ENCODE measurements at regions not wholly inside any gene's neighbourhood (a gene's known extent, or its start where the extent isn't known, plus 50 kb on each side); places are given as distances from the start of the nearest gene placed in this dataset.

GRCh38 chr3:102757950-102758349, 323.1 kb downstream of the ZPLD1 start:
- no peak for FAIRE-seq

DNA sequence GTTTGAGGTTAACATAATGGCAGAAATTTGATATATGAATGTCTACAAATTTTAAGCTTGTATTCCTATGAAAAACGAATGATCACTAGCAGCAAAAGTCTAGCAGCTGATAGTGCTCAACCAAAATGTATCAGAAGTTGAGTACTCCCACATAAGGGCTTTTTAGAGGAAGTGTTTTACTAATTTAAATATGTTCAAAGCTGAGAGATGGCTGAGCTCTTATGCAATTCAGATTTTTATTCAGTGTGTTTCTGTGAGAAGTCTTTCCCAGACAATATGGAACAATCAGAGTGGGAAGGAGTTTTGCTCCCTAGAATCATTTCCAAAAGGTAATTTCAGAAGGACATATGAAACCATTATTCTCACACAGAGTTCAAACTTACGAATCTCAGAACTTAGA, 327.0 kb downstream of the ZPLD1 start:
- no peak for FAIRE-seq

- FAIRE-seq, result no peak
These were observed 356.0 kb downstream of the ZPLD1 start for GRCh38 chr3:102790747-102791325.

DNA sequence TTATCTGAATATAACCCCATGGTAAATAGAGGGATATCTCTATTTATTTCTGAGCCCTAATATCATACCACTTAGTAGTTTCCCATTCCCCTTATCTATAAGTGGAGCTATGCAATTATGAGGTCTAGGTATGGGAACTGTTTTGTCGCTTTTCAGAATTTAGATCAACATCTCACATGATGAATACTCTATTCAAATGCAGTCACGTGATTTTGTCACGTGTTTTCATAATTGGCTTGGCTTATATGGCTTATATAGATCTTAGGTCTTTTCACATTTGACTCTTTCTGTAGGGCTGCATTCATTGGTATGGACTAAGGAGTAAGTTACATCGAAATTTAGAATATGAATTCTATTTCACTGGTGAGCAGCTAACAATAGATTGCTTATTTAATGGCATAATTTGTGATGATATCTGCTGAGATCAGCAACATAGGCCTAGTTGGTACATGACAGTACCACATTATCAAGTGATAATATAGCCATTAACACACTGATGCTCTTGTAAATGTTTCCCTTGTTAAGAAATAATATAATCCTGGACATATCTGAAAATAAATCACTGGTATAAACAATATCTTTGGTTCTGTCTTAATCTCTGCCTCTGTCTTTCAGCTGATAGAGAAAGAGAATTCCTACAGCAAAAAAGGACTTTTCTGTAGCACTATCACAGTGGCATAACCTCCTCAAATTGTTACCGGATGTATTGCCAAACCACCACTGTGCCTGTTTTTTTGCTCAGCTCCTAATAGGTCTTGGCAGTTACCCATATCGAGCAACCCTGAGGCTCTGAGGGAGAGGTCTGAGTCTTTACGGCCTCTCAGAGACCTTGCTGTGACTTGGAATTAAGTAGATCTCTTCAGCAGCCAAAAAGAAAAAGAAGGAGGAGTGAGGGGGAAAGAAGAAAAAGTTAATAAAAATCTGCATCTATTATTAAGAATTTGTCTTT, 357.1 kb downstream of the ZPLD1 start:
- no peak for FAIRE-seq

DNA sequence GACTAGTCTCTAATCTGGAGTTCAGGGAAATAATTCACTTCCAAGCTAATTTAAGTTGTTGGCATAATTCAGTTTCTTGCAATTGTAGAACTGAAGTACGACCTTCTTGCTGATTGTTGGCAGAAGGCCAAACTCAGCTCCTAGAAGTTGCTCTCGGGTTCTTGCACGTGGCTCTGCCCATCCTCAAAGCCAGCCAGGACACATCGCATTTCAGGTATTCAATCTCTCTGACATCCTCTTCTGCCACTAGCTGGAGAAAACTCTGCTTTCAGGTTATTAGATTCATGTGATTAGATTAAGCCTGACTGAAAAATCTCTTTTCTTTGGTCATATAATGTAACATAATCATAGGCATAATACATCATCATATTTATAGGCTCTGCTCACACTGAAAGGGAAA, 362.0 kb downstream of the ZPLD1 start:
- FAIRE-seq, result no peak

DNA sequence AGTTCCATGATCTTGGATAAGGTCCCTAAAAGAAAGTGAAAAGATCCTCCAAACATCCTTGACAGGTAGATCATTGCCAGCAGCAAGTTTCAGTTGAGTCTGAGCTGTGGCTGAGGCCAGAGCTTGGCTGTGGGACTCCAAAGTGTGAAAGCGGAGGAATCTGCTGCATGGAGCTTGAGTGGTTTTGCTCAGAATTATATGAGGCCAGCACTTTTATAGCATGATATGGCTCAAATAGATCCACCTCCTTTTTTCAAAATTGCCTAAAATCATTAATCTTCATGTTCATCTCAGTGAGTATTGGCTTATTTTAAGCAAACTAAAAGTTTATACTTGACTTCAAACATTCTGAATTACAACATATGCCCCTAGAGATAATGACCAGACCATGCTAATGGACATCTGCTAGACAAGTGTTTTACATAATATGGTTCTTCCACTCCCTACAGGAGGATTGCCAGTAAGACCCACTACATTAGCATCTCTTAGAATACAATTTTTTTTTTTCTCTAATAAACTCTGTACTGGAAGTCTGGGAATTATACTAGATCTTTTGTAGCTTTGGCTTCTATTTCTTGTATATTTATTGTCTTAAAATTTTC, 368.1 kb downstream of the ZPLD1 start:
- no peak for FAIRE-seq

DNA sequence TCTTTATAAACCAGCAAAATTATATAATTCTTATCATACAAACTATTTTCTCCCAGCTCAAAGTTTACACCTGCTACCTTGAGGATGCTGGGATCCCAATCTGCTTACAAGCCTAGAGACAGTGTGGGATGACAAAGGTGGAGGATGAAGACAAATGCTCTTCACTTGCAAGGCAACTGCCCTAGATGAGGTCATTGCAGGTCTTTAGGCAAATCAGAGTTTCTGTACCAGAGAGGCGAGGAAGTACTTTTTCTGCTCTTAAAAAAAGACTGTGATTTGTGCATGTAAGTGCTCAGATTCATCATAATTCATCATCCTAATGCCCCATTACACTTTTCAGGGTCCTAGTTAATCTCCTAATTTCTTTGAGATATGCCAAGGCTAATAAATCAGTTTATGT, 376.1 kb downstream of the ZPLD1 start:
- FAIRE-seq, result no peak

GRCh38 chr3:102826636-102827035, 391.8 kb downstream of the ZPLD1 start:
- FAIRE-seq, result no peak

DNA sequence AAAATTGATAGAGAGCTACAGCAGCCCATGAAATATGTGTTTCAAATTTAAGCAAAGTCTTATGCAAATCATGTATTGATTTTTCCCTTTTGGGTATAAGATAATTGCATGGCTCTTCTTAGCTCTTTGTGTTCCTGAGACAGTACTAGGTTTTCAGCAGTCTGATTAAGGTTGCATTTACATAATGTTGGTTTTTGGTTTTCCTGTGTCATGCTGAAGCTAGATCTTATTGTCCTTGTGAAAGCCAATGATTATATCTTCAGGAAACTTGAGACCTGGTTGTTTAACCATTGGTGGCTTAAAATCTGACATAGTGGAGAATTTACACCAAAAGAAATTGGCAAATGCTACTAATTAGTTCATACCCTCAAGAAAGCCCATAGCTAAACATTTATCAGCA, 392.6 kb downstream of the ZPLD1 start:
- no peak for FAIRE-seq

- no peak for FAIRE-seq
These were observed 395.6 kb downstream of the ZPLD1 start for GRCh38 chr3:102830415-102830814.

GRCh38 chr3:102841866-102842265, 407.1 kb downstream of the ZPLD1 start:
- no peak for FAIRE-seq

GRCh38 chr3:102866845-102867244, 432.0 kb downstream of the ZPLD1 start:
- no peak for FAIRE-seq

GRCh38 chr3:102883515-102883914, 448.7 kb downstream of the ZPLD1 start:
- no peak for FAIRE-seq

DNA sequence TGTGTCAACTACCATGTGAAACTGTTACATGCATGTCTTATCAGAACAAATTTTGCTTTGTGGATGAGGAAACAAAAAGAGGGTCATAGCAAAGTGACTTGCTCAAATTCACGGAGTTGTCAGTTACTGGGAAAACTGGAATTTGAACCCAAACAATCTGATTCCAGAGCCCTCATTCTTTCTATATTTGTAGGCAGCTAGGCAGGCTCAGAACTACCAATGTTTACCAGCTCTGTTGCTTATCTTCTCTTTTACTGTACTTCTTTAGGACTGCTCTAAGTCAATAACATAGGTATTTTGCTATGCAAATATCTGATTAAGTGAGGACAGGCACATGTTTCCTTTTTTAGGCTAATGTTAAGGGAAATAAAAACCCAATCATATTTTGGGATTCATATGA, 450.5 kb downstream of the ZPLD1 start:
- no peak for FAIRE-seq

- no peak for FAIRE-seq
These were observed 452.6 kb downstream of the ZPLD1 start for GRCh38 chr3:102887431-102887830.

- no peak for FAIRE-seq
These were observed 462.2 kb downstream of the ZPLD1 start for GRCh38 chr3:102896851-102897621.

DNA sequence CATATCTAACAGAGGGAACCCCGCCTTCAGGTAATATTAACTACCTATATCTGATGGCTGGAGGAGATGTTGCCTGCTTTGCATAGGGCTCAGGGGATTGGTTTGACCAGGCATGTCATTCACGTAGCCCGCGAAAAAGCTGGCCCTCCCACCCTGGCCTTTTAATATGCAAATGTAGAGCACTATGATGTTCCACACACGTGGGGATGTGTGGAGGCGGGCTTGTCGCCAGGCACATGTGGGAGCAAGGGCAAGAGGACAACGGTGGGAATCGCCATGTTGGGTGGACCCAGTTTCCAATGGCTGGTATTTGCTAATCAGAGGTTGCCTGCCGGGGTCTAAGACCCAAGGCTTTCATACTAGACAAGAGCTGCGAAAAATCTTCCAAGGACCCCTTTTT, 469.8 kb downstream of the ZPLD1 start:
- FAIRE-seq, result no peak

DNA sequence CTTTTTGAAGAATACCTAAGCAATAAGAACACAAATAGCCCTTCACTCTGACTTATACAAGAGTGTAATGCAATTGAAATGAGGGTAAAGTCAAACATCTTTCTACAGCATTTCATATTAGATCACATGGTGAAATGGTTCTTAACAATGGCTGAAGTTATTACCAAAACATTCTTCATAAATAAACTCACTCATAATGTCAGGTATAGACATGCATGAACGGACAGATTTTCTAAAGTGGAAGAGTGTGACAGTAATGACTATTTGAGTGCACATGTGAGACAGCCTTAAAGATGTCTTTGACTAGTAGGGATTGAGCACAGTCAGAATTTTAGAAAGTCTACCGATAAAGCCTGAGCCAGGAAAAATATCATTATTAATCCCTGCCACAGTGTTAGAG, 471.0 kb downstream of the ZPLD1 start:
- FAIRE-seq, result no peak

DNA sequence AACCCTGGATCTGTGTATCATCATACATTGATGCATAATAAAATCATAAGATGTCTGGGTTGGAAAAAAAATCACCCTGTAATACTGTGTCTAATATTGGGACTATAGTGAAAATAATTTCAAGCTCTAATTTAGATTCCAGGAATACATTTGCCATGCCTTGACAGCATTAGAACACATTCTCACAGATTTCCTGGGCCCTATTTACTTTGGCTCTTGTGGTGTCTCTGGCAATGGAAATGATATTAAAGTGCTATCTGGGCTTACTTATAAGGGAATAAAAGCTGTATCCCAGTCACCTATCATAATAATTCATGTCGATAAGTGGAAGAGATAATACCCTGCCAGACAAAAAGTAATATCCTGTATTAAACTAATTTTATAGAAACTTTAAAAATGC, 472.0 kb downstream of the ZPLD1 start:
- no peak for FAIRE-seq

DNA sequence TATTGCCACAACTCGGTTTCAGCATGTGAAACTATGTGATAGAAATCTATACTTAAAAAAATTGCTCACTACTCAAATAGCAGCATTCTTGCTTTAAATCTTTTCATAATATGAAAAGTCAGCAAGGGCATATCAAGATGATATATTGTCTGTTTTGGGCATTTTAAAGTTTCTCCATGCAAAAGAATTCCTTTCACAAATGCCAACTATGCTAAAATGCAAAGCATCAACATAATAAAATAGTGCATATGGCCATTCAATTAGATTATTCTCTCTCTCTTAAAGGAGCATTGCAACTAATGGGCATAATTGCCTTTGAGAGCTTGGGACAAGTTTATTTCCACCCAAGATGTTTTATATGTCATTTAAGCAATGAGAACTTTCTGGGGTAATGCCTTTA, 475.1 kb downstream of the ZPLD1 start:
- FAIRE-seq, result no peak

- no peak for FAIRE-seq
These were observed 481.7 kb downstream of the ZPLD1 start for GRCh38 chr3:102916532-102916931.

- FAIRE-seq, result no peak
These were observed 491.8 kb downstream of the ZPLD1 start for GRCh38 chr3:102926618-102927017.

DNA sequence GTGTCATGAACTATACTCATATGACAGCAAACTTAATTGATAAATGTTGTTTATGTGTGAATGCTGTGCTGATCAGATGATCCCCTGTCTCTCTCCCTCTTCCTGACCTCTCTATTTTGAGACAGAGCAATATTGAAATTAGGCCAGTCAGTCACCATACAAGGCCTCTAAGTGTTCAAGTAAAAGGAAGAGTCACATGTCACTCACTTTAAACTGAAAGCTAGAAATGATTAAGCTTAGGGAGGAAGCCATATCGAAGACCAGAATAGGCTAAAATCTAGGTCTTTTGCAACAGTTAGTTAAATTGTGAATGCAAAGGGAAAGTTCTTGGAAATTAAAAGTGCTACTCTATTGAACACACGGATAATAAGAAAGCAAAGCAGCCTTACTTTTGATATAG, 498.6 kb downstream of the ZPLD1 start:
- FAIRE-seq, result no peak
